ENCODE measurements at regions not wholly inside any gene's neighbourhood (a gene's known extent, or its start where the extent isn't known, plus 50 kb on each side); places are given as distances from the start of the nearest gene placed in this dataset.
"Not testable (repeated sequence)": the region's sequence is repeated elsewhere in the genome, so short reads cannot be mapped to it uniquely, and the experiment has no call there.

DNA sequence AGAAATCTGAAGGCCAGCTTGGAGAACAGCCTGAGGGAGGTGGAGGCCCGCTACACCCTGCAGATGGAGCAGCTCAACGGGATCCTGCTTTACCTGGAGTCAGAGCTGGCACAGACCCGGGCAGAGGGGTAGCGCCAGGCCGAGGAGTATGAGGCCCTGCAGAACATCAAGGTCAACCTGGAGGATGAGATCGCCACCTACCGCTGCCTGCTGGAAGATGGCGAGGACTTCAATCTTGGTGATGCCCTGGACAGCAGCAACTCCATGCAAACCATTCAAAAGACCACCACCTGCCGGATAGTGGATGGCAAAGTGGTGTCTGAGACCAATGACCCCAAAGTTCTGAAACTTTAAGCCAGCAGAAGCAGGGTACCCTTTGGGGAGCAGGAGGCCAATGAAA is 318.4 kb downstream of the ZFHX3 start:
- DNase-seq: not testable (repeated sequence)

DNA sequence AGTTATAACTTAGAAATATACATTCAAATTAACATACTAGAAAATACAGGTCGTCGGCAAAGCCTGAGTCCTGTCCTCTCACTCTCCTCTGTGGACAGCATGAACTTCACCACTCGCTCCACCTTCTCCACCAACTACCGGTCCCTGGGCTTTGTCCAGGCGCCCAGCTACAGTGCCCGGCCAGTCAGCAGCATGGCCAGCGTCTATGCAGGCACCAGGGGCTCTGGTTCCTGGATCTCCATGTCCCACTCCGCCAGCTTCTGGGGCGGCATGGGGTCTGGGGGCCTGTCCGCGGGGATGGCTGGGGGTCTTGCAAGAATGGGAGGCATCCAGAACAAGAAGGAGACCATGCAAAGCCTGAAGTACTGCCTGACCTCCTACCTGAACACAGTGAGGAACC is 319.4 kb downstream of the ZFHX3 start:
- DNase-seq: no peak

GRCh38 chr16:72727565-72727964 is 320.4 kb downstream of the ZFHX3 start:
- no peak for DNase-seq

DNA sequence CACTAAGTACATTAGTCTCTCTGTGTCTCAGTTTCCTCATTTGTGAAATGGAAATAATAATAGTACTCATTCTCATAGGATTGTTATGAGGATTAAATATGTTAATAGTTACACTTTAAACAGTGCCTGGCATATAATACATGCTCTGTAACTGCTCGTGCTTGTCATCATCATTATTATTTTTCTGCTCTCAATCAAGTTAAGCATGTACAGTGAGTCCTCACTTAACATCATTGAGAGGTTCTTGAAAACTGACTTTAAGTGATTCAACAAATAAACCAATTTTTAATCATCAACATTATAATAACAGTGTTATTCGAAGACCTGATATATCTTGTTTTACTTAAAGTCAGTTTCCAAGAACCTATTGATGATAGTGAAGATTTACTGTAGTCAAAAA is 322.3 kb downstream of the ZFHX3 start:
- no peak for DNase-seq

DNA sequence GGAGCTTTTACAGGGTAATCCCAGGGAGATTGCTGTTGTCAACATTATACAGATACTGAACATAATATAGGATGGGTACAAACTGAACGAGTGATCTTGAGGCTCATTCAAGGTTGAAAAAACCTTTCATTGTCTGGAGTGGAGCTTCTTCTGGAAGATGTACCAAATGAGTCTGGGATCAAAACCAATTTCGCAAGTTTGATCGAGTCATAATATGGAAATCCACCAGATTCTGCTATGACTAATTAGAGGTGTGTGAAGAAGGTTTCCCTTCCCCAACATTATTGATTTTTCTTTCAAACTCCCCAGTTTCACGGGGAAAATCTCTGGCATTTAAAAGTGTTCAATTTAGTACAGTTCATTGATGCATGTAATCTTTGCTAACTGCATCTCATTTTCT is 324.1 kb downstream of the ZFHX3 start:
- no peak for DNase-seq

- no peak for DNase-seq
Observed at GRCh38 chr16:72722552-72722951, 325.4 kb downstream of the ZFHX3 start.

DNA sequence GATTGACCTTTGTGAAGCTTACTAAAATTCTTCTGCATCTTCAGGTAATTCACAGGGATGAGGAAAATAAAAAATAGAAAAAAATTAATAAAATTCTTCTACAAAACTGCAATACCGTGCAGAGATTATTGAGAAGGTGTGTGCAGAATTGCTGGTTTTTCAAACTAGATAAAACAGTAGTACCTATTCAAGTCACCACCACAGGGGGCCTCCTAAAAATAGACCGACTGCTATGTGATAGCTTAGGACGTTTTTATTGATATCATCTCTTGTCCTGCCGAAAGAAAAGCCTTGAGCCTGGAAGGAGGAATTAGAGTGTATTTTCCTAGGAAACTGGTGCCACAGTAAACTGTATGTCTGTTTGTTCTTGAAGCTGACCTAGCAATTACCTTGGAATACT is 325.9 kb downstream of the ZFHX3 start:
- no peak for DNase-seq

DNA sequence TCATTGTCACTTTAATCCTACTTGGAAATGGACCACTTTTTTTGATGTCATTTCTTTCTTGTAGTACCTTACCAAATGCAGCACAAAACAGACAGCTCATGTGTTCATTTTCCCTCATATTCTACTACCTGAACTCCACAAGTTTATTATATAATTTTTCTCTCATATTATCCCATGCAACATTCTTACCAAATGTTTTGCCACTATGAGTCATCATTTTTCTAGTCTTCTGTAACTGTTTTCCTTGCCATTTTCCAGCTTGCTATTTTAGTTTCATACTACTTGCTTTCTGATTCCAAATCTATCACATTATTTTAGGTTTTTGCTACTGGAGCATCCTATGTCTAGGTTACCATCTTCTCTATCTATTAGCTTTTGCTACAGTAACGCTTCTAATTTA is 332.7 kb downstream of the ZFHX3 start:
- DNase-seq: no peak

DNA sequence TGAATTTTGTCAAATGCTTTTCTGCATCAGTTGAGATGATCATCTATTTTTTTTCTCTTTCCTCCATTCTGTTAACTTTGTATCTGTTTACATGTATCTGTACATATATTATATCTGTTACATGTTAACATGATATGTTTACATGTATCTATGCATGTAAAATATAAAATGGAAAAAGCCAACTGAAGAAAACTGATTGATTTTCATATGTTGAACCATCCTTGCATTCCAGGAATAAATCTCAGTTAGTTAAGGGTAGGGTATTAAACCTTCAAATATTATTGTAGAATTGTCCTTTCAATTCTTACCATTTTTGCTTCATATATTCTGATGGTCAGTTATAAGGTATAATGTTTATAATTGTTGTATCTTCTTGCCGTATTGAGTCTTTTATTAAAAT is 336.1 kb downstream of the ZFHX3 start:
- DNase-seq: no peak

- no peak for DNase-seq
Observed at GRCh38 chr16:72705801-72706200, 342.1 kb downstream of the ZFHX3 start.

- no peak for DNase-seq
Observed at GRCh38 chr16:72704746-72705372, 343.1 kb downstream of the ZFHX3 start.

DNA sequence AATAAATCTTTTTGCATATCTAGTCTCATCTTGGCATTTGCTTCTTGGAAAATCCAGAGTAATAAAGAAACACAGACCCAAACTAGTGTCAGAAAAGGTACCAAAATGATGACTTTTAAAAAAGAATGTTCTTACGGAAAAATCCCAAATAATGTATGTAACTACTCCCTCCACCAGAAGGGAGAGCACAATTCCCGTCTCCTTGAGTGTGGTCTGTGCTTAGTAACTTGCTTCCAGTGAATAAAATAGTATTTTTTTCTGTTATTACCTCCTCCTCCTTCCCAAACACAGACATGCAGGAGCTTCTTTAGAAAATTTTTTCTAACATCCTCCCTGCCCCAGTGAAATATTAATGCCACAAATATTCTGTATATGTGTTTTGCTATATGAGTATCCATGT is 358.1 kb downstream of the ZFHX3 start:
- DNase-seq: no peak

GRCh38 chr16:72680732-72681131 is 367.2 kb downstream of the ZFHX3 start:
- no peak for DNase-seq

DNA sequence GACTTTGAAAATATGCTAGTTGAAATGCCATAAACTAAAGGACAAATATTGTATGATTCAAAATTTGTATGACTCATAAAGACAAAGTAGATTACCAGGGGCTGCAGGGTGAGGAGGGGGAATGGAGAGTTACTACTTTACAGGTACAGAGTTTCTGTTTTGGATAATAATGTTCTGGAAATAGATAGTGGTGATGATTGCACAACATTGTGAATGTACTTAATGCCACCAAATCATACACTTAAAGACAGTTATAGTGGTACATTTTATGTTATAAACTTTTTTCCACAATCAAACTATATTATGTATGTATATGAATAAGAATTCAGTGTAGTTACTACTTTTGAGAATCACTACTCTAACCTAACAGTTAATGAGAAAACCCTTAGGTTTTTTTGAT is 368.1 kb downstream of the ZFHX3 start:
- DNase-seq: no peak

DNA sequence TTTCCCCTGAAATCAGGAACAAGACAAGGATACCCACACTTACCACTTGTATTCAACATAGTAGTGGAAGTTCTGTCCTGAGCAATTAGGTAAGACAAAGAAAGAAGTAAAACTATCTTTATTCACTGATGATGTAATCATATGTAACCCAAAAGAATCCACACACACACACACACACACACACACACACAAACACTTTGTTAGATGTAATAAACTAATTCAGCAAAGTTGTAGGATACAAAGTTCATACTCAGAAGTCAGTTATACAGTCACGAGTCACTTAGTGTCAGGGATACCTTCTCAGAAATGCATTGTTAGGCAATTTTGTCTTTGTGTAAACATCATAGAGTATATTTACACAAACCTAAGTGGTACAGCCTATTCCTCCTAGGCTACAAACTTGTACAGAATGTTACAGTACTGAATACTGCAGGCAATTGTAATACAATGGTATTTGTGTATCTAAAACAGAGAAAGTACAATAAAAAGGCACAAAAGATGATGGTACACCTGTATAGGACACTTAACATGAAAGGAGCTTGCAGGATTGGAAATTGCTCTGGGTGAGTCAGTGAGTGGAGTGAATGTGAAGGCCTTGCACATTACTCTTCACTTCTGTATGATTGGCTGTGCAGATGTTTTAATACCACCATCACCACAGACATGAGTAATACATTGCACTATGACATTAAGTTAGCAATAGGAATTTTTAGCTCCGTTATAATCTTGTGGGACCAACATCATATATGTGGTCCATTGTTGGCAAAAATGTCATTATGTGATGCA is 370.1 kb downstream of the ZFHX3 start:
- DNase-seq: no peak

DNA sequence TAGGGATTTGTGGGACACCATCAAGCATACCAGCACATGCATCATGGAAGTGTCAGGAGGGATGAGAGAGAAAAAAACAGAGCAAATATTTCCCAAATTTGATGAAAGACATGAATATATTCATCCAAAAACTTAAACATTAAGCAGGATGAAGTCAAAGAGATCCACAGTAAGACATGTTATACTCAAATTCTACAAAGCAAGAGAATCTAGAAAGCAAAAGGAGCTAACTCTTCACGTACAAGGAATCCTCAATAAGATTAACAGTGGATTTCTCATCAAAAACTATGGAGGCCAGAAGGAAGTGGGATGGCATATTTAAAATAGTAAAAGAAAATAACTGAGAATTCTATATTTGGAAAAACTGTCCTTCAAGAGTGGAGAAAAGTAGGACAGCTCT is 374.8 kb downstream of the ZFHX3 start:
- DNase-seq: no peak

GRCh38 chr16:72666267-72666666 is 381.7 kb downstream of the ZFHX3 start:
- no peak for DNase-seq

DNA sequence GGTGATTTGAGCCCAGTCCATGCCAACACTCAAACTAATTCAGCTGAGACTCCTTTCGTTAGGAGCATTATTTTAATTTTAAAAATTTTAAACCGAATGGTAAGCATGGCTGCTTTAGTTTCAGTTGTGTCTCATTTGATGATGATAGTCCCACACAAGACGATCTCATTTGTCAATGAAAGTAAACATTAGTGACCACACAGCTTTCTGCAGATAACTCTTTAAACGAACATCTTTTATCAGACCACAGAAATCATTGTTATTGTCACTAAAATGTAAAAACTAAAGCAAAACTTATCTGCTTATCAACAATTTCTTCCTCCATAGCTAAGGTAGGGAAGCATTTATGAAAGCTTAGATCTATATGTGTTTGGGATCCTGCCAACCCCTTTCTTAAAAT is 382.2 kb downstream of the ZFHX3 start:
- DNase-seq: no peak

DNA sequence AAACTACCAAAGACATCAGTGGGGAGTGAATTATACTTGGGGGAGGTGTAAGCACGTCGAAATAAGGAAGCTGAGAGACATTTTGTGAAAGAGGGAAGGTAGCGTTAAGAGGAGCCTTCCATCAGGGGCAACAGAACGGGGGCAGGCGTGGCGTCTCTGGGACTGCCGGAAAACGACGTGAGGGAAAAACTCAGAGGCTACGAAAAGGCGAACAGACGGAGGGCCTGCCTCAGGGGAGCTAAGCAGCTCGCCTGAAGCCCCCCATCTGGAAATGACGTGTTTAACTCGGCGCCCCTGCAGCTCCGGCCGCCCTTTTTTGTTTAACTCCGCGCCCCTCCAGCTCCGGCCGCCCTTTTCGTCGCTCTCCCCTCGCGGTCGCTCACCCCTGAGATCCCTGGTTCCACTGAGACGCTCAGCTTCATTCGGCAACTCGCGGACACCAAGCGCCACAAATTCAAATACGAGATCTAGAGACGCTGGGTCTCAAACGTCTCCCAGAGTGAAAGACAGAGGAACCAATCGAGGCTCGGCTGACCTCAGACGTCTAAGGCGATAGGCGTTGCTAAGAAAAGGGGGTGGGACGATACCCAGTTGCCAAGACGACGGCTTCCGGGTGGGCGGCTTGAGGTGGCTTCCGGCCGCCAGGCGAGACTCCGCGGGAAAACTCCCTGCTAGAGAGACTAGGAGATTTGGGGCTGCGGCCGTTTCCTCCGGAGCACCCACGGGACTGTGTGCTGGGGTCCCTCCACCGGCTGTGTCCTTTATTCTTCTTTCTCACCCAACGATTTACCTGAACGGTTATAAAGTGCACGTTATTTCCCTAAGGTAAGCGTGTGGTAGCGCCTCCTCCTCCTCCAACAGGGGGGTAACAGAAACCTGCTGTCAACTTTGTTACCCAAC is 383.2 kb downstream of the ZFHX3 start:
- DNase-seq: peak; percentile 85

- no peak for DNase-seq
Observed at GRCh38 chr16:72664056-72664508, 383.8 kb downstream of the ZFHX3 start.

DNA sequence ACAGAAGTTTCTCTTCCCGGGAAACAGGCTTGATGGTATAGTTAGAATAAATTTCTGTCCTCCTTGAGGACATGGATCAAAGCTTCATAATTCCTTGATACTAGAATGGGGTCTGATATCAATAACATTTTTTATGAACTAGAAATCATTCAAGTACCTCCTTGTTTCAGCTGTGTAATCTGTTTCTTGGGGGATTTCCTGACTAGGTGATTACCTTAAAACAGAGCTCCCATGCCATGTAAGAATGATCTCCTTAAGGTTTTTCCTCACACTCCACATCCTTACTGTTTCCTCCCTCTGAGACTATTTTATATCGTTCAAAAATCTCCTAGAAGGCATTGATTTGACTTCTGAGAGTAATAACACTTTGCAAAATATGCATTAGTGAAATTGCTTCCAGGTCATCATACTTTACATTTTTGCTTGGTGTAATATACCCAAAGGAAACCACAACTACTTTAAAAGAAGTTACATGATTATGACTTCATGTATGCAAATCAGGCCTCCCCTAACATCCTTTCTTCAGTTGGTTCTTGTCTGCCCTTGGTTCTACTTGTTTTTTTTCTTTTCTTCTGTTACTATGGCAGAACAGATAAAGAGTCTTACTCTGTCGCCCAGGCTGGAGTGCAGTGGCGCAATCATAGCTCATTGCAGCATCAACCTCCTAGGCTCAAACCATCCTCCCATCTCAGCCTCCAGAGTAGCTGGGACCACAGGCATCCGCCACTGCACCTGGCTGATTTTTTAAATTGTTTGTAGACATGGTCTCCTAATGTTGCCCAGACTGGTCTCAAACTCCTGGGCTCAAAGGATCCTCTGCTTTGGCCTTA is 388.8 kb downstream of the ZFHX3 start:
- no peak for DNase-seq

- DNase-seq: no peak
Observed at GRCh38 chr16:72657791-72658190, 390.1 kb downstream of the ZFHX3 start.

DNA sequence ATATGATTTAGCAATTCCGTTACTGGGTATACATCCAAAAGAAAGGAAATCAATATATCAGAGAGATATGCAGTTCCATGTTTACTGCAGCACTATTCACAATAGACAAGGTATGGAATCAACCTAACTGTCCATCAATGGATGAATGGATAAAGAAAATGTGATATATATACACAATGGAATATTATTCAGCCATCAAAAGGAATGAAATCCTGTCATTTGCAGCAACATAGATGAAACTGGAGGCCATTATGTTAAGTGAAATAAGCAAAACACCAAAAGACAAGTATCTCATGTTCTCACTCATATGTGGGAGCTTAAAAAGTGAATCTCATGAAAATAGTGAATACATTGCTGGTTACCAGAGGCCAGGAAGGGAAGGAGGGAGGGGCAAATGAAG is 390.8 kb downstream of the ZFHX3 start:
- DNase-seq: no peak
